ENCODE measurements at regions not wholly inside any gene's neighbourhood (a gene's known extent, or its start where the extent isn't known, plus 50 kb on each side); places are given as distances from the start of the nearest gene placed in this dataset.

- Mint-ChIP-seq H3K36me3 (ENCODE audit: low read depth) (no peaks in the 10 kb centered on the region), H3K27me3 (ENCODE audit: low read depth) (no peaks in the 10 kb centered on the region), H3K27ac (no peak overlapping the region), H3K9me3 (no peaks in the 10 kb centered on the region), H3K4me3 (no peak overlapping the region), H3K4me1 (ENCODE audit: low read depth) (no peaks in the 10 kb centered on the region)
- DNase-seq (ENCODE audit: low spot score), result no peak
Measured at GRCh38 chr11:62073061-62073460, 50.8 kb upstream of the INCENP start.

- no peak overlapping the region for H3K4me3 Mint-ChIP-seq
- no peaks in the 10 kb centered on the region for H3K27me3 Mint-ChIP-seq (ENCODE audit: low read depth)
- H3K36me3 Mint-ChIP-seq (ENCODE audit: low read depth), result no peaks in the 10 kb centered on the region
- H3K4me1 Mint-ChIP-seq (ENCODE audit: low read depth), result no peaks in the 10 kb centered on the region
- DNase-seq (ENCODE audit: low spot score), result no peak
- H3K27ac Mint-ChIP-seq, result no peak overlapping the region
- H3K9me3 Mint-ChIP-seq, result no peaks in the 10 kb centered on the region
Measured at GRCh38 chr11:62071408-62071807, 52.4 kb upstream of the INCENP start.

DNA sequence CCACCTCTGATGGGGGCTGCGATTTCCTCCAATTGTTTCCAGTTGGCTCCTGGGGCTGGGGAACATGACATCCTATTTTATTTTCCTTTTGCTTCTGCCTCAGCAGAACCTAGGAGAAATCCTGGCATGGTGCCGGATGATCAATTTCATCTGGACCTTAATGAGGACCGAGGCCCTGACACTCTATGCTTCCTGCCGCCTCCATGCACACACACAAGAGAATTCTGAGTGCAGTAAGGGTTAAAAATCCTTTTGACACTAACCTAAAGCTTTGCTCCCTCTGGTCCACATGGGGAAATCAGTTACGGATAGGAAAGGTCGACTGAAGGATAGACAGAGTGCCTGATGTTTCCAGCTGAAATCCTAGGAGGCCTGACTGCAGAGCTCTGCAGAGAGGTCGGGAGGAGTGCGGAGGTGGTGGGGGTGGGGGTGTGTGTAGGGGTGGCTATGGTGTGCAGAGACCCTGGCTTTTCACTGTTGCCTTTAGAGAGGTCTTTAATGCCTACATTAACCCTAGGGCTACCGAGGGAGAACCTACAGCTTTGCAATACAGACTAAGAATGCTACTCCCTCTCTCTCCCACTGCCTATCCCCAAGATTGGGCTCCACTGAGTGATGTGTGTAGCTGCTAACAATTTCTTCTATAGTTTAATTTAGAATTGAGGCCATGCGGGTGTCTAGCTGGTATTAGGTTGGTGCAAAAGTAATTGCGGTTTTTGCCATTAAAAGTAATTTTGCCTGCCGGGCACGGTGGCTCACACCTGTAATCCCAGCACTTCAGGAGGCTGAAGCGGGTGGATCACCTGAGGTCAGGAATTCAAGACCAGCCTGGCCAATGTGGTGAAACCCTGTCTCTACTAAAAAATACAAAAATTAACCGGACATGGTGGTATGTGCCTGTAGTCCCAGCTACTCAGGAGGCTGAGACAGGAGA, 53.6 kb upstream of the INCENP start:
- no peak for DNase-seq (ENCODE audit: low spot score)
- Mint-ChIP-seq H3K27ac (no peak overlapping the region), H3K4me1 (ENCODE audit: low read depth) (no peaks in the 10 kb centered on the region), H3K27me3 (ENCODE audit: low read depth) (no peaks in the 10 kb centered on the region), H3K4me3 (no peak overlapping the region), H3K9me3 (no peaks in the 10 kb centered on the region), H3K36me3 (ENCODE audit: low read depth) (no peaks in the 10 kb centered on the region)

- Mint-ChIP-seq H3K36me3 (ENCODE audit: low read depth) (no peaks in the 10 kb centered on the region), H3K4me3 (no peak overlapping the region), H3K4me1 (ENCODE audit: low read depth) (no peaks in the 10 kb centered on the region), H3K9me3 (no peaks in the 10 kb centered on the region), H3K27ac (no peak overlapping the region), H3K27me3 (ENCODE audit: low read depth) (no peaks in the 10 kb centered on the region)
- no peak for DNase-seq (ENCODE audit: low spot score)
Measured at GRCh38 chr11:62069374-62069773, 54.4 kb upstream of the INCENP start.

DNA sequence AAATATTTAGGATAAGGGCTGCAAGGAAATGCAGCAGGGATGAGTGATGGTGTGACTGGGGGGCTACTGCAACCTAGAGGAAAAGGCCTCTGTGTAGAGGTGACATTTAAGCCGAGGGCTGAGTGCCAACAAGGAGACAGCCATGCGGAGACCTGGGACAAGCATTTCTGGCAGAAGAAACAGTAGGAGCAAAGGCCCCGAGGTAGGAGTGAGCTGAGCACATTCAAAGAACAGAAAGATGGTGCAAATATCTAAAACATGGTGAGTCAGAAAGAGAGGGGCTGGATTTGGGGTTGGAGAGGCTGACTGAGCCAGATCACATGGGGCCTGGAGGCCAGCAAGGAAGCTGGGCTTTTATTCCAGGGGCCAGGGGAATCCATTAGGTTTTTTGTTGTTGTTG, 55.1 kb upstream of the INCENP start:
- Mint-ChIP-seq H3K9me3 (no peaks in the 10 kb centered on the region), H3K4me1 (ENCODE audit: low read depth) (no peaks in the 10 kb centered on the region), H3K27ac (no peak overlapping the region), H3K36me3 (ENCODE audit: low read depth) (no peaks in the 10 kb centered on the region), H3K4me3 (no peak overlapping the region), H3K27me3 (ENCODE audit: low read depth) (no peaks in the 10 kb centered on the region)
- DNase-seq (ENCODE audit: low spot score), result no peak

DNA sequence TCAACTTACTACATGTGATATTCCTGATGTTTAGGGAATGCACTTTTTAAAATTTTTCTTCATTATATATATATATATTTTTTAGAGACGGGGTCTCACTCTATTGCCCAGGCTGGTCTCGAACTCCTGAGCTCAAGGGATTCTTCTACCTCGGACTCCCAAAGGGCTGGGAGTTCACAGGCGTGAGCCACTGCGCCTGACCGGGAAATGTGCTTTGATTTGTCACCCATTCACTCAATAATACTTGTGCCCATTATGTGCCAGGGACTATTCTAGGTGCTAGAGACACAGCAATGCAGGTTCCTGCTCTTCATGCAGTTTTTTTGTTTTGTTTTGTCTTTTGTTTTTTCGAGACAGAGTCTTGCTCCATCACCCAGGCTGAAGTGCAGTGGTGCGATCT, 56.1 kb upstream of the INCENP start:
- Mint-ChIP-seq H3K9me3 (no peaks in the 10 kb centered on the region), H3K27me3 (ENCODE audit: low read depth) (no peaks in the 10 kb centered on the region), H3K4me3 (no peak overlapping the region), H3K27ac (no peak overlapping the region), H3K36me3 (ENCODE audit: low read depth) (no peaks in the 10 kb centered on the region), H3K4me1 (ENCODE audit: low read depth) (no peaks in the 10 kb centered on the region)
- DNase-seq (ENCODE audit: low spot score), result no peak

DNA sequence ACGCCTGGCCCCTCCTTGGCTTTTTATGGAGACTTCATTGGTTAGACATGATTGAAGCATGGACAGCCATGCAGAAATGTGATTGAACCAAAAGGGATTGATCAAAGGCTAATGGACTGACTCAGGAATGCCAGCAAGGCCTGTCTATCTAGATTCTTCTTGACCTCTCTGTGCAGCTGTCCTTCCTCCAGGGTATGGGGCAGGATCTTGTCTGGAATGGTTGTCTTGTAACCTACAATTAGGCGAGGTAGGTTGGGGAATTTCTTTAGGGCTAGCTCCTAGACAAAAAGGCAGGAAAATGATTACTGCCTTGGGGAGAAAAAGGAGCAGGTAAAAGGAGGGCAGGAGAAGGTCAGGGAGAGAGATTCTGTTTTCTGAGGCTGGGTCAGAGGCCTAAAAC, 59.6 kb upstream of the INCENP start:
- H3K9me3 Mint-ChIP-seq, result no peaks in the 10 kb centered on the region
- DNase-seq (ENCODE audit: low spot score), result no peak
- H3K4me3 Mint-ChIP-seq, result no peak overlapping the region
- no peak overlapping the region for H3K27ac Mint-ChIP-seq
- H3K36me3 Mint-ChIP-seq (ENCODE audit: low read depth), result no peaks in the 10 kb centered on the region
- no peaks in the 10 kb centered on the region for H3K4me1 Mint-ChIP-seq (ENCODE audit: low read depth)
- H3K27me3 Mint-ChIP-seq (ENCODE audit: low read depth), result no peaks in the 10 kb centered on the region

GRCh38 chr11:62062223-62062861, 61.5 kb upstream of the INCENP start:
- Mint-ChIP-seq H3K4me1 (ENCODE audit: low read depth) (no peaks in the 10 kb centered on the region), H3K9me3 (no peaks in the 10 kb centered on the region), H3K4me3 (no peak overlapping the region), H3K27me3 (ENCODE audit: low read depth) (no peaks in the 10 kb centered on the region), H3K27ac (no peak overlapping the region), H3K36me3 (ENCODE audit: low read depth) (no peaks in the 10 kb centered on the region)
- DNase-seq (ENCODE audit: low spot score), result no peak

DNA sequence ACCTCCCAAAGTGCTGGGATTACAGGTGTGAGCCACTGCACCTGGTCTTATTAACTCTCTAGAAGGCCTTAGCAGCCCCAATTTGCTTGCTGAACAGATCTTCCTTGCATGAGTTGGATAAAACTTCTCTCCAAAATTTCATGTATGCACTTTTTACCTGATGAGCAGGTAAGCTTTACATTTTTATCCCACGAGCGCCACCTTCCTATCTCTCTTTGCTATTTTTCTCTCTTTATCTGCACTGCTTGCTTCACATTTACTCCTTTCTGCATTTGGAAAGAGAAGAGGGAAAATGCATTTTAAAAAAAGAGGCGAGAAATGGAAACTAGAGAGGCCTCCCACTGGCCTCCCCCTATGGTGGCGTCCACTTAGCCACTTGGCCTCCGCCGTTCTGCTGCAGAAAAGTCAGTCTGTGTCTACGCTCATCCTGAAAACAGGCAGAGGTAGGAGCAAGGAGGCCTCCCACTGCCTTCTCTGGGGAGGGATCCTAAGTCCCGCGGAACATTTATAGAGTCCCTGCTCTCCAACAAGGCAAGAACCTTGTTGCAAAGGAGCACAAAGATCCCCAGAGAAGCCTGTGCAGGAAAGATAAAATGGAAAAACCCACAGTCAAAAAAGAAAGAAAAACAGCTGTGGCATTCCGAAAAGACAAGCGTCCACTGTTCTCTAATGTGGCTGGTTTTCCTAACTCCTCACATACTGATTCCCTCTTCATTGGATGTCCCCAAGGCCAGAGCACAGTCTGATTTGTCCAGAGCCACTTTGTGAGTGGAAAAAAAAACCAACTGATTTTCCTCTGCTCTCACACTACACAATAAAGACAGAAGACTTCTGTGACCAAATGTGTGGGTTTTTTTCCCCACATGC, 62.2 kb upstream of the INCENP start:
- no peaks in the 10 kb centered on the region for H3K4me1 Mint-ChIP-seq (ENCODE audit: low read depth)
- H3K27ac Mint-ChIP-seq, result no peak overlapping the region
- H3K27me3 Mint-ChIP-seq (ENCODE audit: low read depth), result no peaks in the 10 kb centered on the region
- no peaks in the 10 kb centered on the region for H3K36me3 Mint-ChIP-seq (ENCODE audit: low read depth)
- no peaks in the 10 kb centered on the region for H3K9me3 Mint-ChIP-seq
- no peak overlapping the region for H3K4me3 Mint-ChIP-seq
- DNase-seq (ENCODE audit: low spot score), result no peak

DNA sequence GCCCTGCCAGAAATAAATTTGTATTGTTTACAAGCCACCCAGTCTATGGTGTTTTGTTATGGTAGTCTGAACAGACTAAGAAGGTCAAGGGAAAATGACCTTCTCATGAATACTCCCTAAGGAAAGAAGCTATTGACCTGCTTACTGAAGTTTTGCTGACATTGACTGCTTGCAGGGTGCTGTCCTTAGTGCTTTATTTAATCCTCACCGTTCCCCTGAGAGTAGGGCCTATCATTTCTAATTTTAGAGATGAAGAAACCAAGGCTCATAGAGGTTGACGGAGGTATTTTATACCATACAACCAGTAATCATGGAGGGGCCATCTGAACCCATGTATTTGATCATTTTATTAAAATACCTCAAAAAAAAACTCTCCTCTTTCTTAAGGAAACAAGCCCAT, 66.7 kb upstream of the INCENP start:
- no peak overlapping the region for H3K27ac Mint-ChIP-seq
- no peak overlapping the region for H3K4me3 Mint-ChIP-seq
- H3K27me3 Mint-ChIP-seq (ENCODE audit: low read depth), result peaks cover 11% of the 10 kb centered on the region
- no peaks in the 10 kb centered on the region for H3K4me1 Mint-ChIP-seq (ENCODE audit: low read depth)
- H3K36me3 Mint-ChIP-seq (ENCODE audit: low read depth), result no peaks in the 10 kb centered on the region
- no peak for DNase-seq (ENCODE audit: low spot score)
- no peaks in the 10 kb centered on the region for H3K9me3 Mint-ChIP-seq

- Mint-ChIP-seq H3K9me3 (no peaks in the 10 kb centered on the region), H3K27ac (no peak overlapping the region), H3K4me3 (no peak overlapping the region), H3K4me1 (ENCODE audit: low read depth) (no peaks in the 10 kb centered on the region), H3K27me3 (ENCODE audit: low read depth) (peaks cover 11% of the 10 kb centered on the region), H3K36me3 (ENCODE audit: low read depth) (no peaks in the 10 kb centered on the region)
- DNase-seq (ENCODE audit: low spot score), result no peak
Measured at GRCh38 chr11:62055970-62056369, 67.8 kb upstream of the INCENP start.

- Mint-ChIP-seq H3K36me3 (ENCODE audit: low read depth) (no peaks in the 10 kb centered on the region), H3K27ac (no peak overlapping the region), H3K27me3 (ENCODE audit: low read depth) (peaks cover 11% of the 10 kb centered on the region), H3K4me1 (ENCODE audit: low read depth) (no peaks in the 10 kb centered on the region), H3K9me3 (no peaks in the 10 kb centered on the region), H3K4me3 (no peak overlapping the region)
- DNase-seq (ENCODE audit: low spot score), result no peak
Measured at GRCh38 chr11:62054484-62055121, 69.2 kb upstream of the INCENP start.

- Mint-ChIP-seq H3K36me3 (ENCODE audit: low read depth) (no peaks in the 10 kb centered on the region), H3K9me3 (no peaks in the 10 kb centered on the region), H3K4me3 (no peak overlapping the region), H3K4me1 (ENCODE audit: low read depth) (no peaks in the 10 kb centered on the region), H3K27ac (no peak overlapping the region), H3K27me3 (ENCODE audit: low read depth) (peaks cover 11% of the 10 kb centered on the region)
- no peak for DNase-seq (ENCODE audit: low spot score)
Measured at GRCh38 chr11:62054081-62054480, 69.7 kb upstream of the INCENP start.

Measured in T-helper 2 cell treated with Interferon-gamma antibody and Interleukin-4, amounts not matched to agents 5 μg/mL and 100 μg/mL, for 36 hours (primary cell).